Tongue (tissue), 1 donor: ENCODE measurements at regions not wholly inside any gene's neighbourhood (a gene's known extent, or its start where the extent isn't known, plus 50 kb on each side); places are given as distances from the start of the nearest gene placed in this dataset.
A peak's percentile ranks its signal among the peaks of the same experiment; 100 is the strongest.

Experiments
- DNase-seq: peaks from one replicate; pipeline ENCODE4 v3.0.0-alpha.2; 2015

DNA sequence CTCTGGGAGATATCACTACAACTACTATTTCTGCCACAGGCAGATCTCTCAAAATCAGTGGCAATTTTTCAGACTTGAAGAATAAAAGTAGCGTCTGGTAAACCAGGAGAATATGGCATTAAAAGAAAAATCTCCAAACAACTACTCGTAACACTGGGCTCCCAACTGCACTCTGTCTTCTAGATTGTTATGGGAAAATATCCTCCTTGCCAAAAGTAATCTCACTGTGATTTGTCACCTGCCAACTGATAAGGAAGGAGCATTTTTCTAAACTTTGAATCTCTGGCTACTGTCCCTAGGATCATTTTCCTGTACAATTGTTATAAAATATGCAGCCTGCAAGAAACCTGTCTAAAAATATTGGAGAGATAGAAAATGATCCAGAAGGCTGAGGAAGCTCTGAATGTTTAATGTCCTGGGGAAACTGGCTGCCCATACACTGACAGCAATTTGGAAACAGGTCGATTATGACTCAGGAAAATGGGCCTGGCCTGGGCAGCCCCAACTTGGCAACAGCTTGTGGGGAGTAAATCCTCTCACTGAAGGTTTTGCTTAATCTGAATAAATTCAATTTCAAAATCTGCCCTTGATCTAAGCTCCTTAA lies 90.5 kb upstream of the DBX1 start:
- DNase-seq: no peak

DNA sequence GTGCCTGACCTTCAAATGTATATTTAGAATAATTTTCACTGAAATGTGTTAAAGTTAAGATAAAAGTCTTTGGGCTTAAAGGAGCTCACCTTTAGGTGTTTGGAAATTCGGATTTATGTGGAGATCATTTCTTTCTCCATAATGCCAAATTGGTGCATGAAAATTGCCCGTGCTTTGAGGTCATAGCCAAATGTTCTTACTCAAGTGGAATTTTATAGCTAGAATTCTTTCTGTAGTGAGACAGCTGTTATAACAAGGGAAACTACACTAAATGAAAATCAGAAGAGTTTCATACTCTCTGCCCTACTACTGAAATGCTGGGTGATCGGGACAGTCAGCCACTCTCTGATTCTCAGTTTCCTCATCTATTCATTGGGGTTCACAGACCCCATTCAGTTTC lies 89.5 kb upstream of the DBX1 start:
- DNase-seq: peak; percentile 64

DNA sequence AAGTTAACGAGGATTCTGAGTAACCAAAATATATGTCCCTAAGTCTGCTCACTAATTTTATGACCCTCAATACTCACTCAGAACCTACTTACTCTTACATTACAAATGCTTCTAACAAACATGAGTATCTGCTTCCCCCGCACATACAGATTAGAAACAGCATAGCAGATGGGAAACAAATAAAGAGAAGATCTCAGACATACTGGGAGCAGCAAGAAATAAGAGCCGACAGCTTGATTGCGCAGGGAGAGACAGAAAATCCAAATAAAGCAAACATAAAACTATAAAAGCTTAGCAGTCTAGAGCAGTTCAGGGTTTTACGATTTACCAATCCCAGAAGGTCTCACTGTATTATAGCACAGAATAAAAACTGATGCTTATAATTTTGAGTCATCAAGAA lies 89.1 kb upstream of the DBX1 start:
- DNase-seq: peak; percentile 49

DNA sequence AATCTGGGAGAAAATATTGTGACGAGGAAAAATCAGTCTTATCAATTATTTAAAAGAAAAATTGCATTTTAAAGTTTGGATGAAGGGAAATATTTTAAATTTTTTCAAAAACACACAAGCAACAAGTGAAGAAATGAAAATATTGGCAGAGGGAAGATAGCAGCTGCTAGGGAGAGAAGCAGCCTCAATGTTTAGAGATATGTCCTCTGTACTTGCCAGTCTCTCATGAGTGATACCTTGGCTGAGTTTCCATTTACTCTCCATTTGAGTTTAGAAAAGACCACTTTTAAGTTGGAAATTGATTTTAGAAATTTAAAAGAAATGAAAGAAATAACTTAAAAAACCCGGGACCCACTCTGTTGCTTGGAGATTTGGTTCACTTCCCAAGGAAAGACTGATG lies 88.6 kb upstream of the DBX1 start:
- no peak for DNase-seq

DNA sequence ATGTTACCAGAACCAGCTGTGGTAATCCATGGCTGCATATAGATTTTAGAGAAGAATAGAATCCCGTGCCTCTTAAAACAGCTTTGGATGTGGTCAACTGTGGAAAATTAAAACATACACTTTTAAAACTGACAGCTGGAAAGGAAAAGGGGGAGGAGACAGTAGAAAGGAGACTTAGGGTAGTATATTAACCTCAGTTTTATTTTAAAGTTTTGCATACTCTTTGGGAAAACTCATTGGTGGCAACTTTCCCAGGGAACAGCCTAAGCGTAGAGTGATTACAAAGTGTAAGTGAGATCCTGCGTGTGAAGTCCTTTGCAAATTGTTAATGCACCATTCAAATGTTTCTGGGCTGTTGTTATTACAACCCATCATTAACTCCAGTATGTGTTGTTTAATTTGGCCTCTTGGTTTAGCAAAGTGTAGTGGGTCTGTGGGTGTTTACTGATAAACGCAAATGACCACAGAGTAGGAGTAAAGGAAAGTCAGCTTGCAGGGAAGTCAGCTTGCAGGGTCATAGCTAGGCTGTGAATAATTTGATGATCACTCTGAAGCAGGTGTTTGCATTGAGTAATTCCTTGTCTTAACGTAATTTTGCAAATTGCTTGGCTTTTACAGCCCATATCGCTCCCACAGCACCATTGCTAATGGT lies 88.0 kb upstream of the DBX1 start:
- DNase-seq: peak; percentile 91

DNA sequence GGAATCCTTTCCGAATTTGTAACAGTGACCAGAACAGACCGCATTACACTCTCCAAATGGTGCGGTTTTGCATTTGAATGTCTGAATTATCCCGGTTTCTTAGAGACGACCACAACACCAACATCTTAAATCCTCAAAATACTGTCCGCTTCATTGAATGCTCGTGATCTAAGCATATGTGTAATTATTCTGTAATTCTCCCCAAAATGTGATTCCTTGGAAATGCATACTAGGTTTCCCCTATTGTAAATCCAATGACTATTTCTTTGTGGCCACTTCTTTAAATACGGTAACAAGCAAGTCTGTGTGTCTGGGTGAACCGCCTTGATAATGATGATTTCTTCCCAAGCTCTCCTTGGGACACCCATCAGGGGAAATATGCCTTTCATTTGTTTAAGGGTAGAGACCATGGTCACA lies 87.3 kb upstream of the DBX1 start:
- peak; percentile 83 for DNase-seq

DNA sequence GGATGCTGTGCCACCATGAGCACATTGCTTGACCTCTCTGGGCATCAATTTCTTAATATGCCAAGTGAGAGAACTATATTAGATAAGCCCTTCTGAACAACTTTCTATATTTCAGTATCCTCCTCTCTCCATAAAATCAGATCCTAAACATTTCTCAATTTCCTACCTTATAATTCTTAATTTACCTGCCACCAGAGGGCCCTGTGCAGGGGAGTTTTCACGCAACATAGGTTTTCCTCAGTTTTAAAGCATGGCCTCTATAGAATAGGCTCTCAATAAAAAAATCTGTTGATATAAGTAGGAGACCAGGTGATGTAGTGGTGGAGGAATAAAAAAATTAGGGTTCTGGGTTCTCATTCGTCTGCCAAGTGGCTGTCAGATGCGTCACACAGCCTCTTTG lies 83.7 kb upstream of the DBX1 start:
- no peak for DNase-seq

DNA sequence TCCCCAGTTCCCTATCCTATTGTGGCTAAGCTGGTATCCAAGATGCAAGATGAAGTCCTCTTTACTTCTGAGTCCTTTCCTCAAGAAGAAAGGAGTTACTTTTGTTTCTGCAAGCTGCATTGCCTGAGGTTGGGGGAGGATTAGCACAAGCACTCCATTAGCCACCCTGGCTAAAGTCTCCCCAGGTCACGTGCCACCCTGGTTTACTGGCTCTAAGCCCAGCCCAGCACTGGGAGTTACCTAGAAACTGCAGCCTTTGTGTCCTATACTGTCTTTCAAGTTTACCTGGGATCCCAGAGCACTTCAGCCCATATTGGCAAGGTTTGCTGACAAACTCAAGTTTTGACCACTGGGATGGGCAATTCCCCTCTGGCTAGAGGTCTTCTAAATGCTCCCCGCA lies 78.4 kb upstream of the DBX1 start:
- DNase-seq: no peak

DNA sequence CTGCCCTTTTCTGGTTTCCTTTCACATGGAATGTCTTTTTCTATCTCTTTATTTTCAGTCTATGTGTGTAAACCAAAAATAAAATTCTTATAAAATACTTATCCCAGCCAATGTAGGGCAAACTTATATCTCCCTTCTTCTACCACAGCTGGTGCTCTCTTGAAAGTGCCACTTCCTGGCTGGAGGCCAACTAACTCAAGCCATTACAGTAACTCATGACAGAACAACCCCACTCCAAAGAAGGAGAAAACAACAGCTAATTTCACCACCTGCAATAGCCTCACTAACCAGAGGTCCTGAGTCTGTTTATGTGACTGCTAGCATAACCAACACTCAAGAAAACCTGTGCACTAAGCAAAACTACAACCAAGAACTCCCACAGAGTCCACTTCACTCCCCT lies 74.9 kb upstream of the DBX1 start:
- DNase-seq: peak; percentile 40

DNA sequence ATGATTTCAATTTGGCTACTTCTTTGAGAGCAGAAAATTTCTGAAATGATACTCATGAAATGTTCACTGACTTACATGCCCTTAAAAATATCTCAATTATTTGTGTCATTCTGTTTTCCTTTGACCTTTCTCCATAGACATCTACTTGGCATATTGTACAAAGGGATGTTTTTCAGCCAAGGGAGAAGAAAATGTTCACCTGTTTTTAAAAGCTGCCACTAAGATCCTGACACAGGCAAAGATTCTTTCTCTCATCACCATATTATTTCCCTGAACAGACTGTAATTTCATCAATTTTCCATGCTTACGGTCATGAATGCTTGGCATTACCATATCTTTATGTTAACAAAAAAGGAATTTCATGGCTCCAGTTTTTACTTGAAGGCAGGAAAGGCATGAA lies 67.4 kb upstream of the DBX1 start:
- peak; percentile 92 for DNase-seq

DNA sequence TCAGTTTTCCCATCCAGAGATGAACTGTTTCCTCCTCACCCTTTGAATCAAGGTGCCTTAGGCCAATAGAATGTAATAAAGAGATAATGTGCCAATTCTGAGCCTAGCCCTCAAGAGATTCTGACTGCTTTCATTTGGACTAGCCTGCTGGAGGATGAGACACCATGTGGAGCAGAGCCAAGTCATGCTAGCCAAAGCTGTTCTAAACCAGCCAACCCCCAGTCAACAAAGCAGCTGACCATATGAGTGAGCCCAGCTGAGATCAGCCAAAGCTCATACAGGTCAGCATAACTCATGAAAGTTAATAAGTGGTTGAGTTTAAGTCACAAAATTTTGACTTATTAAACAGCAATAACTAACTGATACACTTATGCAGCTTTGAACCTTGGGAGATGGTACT lies 66.7 kb upstream of the DBX1 start:
- peak; percentile 87 for DNase-seq

DNA sequence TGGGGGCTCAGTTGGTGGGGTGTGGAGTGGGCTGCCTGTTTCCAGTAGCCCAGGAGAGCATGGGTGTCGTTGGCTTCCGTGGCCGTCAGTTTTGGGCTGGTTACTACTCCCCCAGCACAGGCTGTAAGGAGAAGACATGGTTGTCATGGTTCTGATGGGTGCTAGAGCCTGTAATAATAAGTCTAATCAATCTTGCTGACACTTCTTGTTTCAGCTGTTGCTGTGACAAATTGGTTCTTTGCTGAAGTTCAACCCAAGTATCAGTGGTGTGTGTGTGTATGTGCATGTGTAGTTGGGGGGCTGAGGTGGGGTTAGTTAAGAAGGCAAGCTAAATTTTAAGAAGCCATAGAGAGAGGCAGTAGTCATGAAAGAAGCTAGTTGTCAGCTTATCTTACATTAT lies 61.3 kb upstream of the DBX1 start:
- DNase-seq: peak; percentile 75

DNA sequence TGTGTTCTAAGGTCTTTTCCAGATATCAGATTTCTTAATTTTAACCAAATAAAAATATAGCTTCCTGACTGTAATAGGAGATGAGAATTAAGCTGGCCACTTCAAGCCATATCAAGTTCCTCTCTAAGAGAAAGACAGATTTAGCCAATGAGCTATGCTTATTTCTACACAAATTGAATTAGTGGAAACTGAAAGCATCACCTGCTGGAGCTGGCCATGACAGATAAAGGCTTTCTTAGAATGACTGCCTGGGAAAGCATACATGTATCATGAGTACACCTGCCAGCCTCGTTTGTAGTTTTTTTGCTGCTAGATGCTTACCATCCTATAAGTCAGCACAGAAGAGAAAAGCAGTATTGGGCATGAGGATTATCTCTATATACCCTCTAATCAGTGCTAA lies 53.5 kb upstream of the DBX1 start:
- DNase-seq: peak; percentile 36

DNA sequence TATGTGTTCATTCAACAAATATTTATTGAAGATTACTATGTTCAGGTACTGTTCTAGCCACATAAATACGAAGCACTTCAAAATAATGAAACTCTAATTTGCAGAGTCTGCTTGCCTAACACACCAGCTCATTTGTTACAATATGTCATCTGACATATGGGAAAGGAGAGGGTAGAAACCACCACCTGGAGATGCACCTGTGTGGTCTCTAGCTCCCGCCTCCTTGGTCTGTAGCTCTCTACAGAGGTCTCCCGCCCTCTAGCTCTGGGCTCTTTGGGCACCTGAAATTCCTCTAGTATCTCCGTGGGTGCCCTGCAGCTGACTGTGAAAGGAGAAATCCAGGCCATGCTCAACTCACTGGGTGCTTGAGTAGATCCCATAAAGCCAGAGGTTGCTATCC lies 51.4 kb upstream of the DBX1 start:
- DNase-seq: no peak
